LNCAP (cell line): ENCODE measurements at regions not wholly inside any gene's neighbourhood (a gene's known extent, or its start where the extent isn't known, plus 50 kb on each side); places are given as distances from the start of the nearest gene placed in this dataset.

ENCODE experiments used
- CTCF ChIP-seq: fragments of 450-650 bp; IDR thresholded peaks from 2 replicates; pipeline ENCODE4 v1.5.1; 2017; ENCODE audit warnings: mild to moderate bottlenecking

- no peak for TF ChIP-seq CTCF
Observed at GRCh38 chr2:235357881-235358280, 136.0 kb upstream of the AGAP1 start.

- no peak for TF ChIP-seq CTCF
Observed at GRCh38 chr2:235358981-235359471, 134.8 kb upstream of the AGAP1 start.

GRCh38 chr2:235360446-235360845 lies 133.4 kb upstream of the AGAP1 start:
- TF ChIP-seq CTCF = no peak

- TF ChIP-seq CTCF = no peak
Observed at GRCh38 chr2:235365743-235366142, 128.1 kb upstream of the AGAP1 start.

GRCh38 chr2:235366390-235366789 lies 127.5 kb upstream of the AGAP1 start:
- TF ChIP-seq CTCF = no peak

GRCh38 chr2:235366807-235367206 lies 127.0 kb upstream of the AGAP1 start:
- no peak for TF ChIP-seq CTCF

GRCh38 chr2:235371018-235371417 lies 122.8 kb upstream of the AGAP1 start:
- no peak for TF ChIP-seq CTCF

- no peak for TF ChIP-seq CTCF
Observed at GRCh38 chr2:235373171-235373570, 120.7 kb upstream of the AGAP1 start.
